HEK293 (cell line): ENCODE measurements at regions not wholly inside any gene's neighbourhood (a gene's known extent, or its start where the extent isn't known, plus 50 kb on each side); places are given as distances from the start of the nearest gene placed in this dataset.

Experiments used
- CTCF ChIA-PET: fragments of 350-600 bp; formaldehyde crosslinking; extraction: SDS; loops from one replicate; lab custom pipeline; 2021; ENCODE audit warnings: antibody characterized with exemption; lab: Yijun Ruan, JAX
- POLR2A ChIA-PET: fragments of 300-600 bp; formaldehyde crosslinking; extraction: SDS; loops from one replicate; lab custom pipeline; 2020; ENCODE audit warnings: antibody characterized with exemption, inconsistent platforms; lab: Yijun Ruan, JAX
- H3K27ac ChIP-seq: fragments of 200-500 bp; sonication (Bioruptor generic); 2 replicates; pipeline ENCODE4 v1.5.1; 2014; ENCODE audit warnings: low read depth, low read length, control low read depth, inconsistent platforms; ENCODE audit errors: extremely low read depth
- H3K36me3 ChIP-seq, 2 experiments: fragments of 200-500 bp in 1 of 2; sonication (Bioruptor generic) in 1 of 2; 1 replicate in 1 of 2; 2 replicates in 1 of 2; pipeline ENCODE4 v1.5.1; 2014 to 2017; ENCODE audit warnings: inconsistent platforms in 2 of 2, low read length in 2 of 2; ENCODE audit not compliant: control insufficient read depth in 2 of 2, insufficient read depth in 1 of 2
- H3K4me1 ChIP-seq: fragments of 200-500 bp; sonication (Bioruptor generic); 2 replicates; pipeline ENCODE4 v1.5.1; 2014; ENCODE audit warnings: mild to moderate bottlenecking, low read length, inconsistent platforms; ENCODE audit not compliant: control insufficient read depth, insufficient read depth
- H3K4me3 ChIP-seq: 2 replicates; pipeline ENCODE4 v1.5.1; 2011; ENCODE audit warnings: low read depth, mild to moderate bottlenecking, control low read depth, low read length, moderate library complexity
- H3K9me3 ChIP-seq: fragments of 200-500 bp; sonication (Bioruptor generic); 2 replicates; pipeline ENCODE4 v1.5.1; 2014; ENCODE audit warnings: low read depth, low read length, inconsistent platforms; ENCODE audit not compliant: control insufficient read depth, insufficient read depth
- GLI2 ChIP-seq: fragments of 450-650 bp; formaldehyde crosslinking; IDR thresholded peaks from 2 replicates; pipeline ENCODE4; 2017; ENCODE audit warnings: missing biosample characterization, missing genetic modification characterization, low read depth, borderline replicate concordance
- KLF9 ChIP-seq: fragments of 450-650 bp; formaldehyde crosslinking; IDR thresholded peaks from 2 replicates; pipeline ENCODE4 v1.5.1; 2016; ENCODE audit warnings: missing biosample characterization, missing genetic modification characterization, low read depth
- MEIS1 ChIP-seq: sonication (generic); formaldehyde crosslinking; IDR thresholded peaks from 2 replicates; pipeline ENCODE4 v1.8.1; 2022; ENCODE audit warnings: missing genetic modification reagents, mild to moderate bottlenecking, borderline replicate concordance
- ZBTB48 ChIP-seq: fragments of 450-650 bp; formaldehyde crosslinking; IDR thresholded peaks from 2 replicates; pipeline ENCODE4 v1.5.1; 2016; ENCODE audit warnings: missing biosample characterization, missing genetic modification characterization
- ZFHX2 ChIP-seq: fragments of 450-650 bp; formaldehyde crosslinking; conservative IDR thresholded peaks from 2 replicates; pipeline ENCODE4 v1.5.1; 2016; ENCODE audit warnings: missing biosample characterization, missing genetic modification characterization
- ZFP3 ChIP-seq: fragments of 450-650 bp; formaldehyde crosslinking; IDR thresholded peaks from 2 replicates; pipeline ENCODE4 v1.5.1; 2016; ENCODE audit warnings: low read depth, missing biosample characterization, missing genetic modification characterization
- ZFP69B ChIP-seq: fragments of 450-650 bp; formaldehyde crosslinking; IDR thresholded peaks from 2 replicates; pipeline ENCODE4 v1.5.1; 2016; ENCODE audit warnings: missing biosample characterization, missing genetic modification characterization
- ZNF19 ChIP-seq: fragments of 450-650 bp; formaldehyde crosslinking; IDR thresholded peaks from 2 replicates; pipeline ENCODE4; 2016; ENCODE audit warnings: missing biosample characterization, missing genetic modification characterization, low read depth
- ZNF510 ChIP-seq: fragments of 450-650 bp; formaldehyde crosslinking; IDR thresholded peaks from 2 replicates; pipeline ENCODE4 v1.5.1; 2018; ENCODE audit warnings: mild to moderate bottlenecking, missing genetic modification characterization, missing biosample characterization; ENCODE audit not compliant: insufficient replicate concordance
- ZNF521 ChIP-seq: fragments of 450-650 bp; formaldehyde crosslinking; IDR thresholded peaks from 2 replicates; pipeline ENCODE4 v1.5.1; 2017; ENCODE audit warnings: missing biosample characterization, mild to moderate bottlenecking, missing genetic modification characterization
- ZNF585B ChIP-seq: fragments of 450-650 bp; formaldehyde crosslinking; IDR thresholded peaks from 2 replicates; pipeline ENCODE4 v1.5.1; 2016; ENCODE audit warnings: missing biosample characterization, missing genetic modification characterization
- ZNF596 ChIP-seq: fragments of 450-650 bp; IDR thresholded peaks from 2 replicates; pipeline ENCODE4 v1.5.0; 2018; ENCODE audit warnings: missing biosample characterization, mild to moderate bottlenecking, missing genetic modification characterization, moderate library complexity
- ZNF76 ChIP-seq: fragments of 450-650 bp; formaldehyde crosslinking; IDR thresholded peaks from 2 replicates; pipeline ENCODE4; 2016; ENCODE audit warnings: low read depth, missing biosample characterization, missing genetic modification characterization, borderline replicate concordance
- TF ChIP-seq, protein P1 (sequence below): fragments of 450-650 bp; formaldehyde crosslinking; IDR thresholded peaks from 2 replicates; pipeline ENCODE4 v1.5.1; 2017; ENCODE audit warnings: missing biosample characterization, missing genetic modification characterization
- TF ChIP-seq, protein P2 (sequence below): fragments of 450-650 bp; formaldehyde crosslinking; IDR thresholded peaks from 2 replicates; pipeline ENCODE4 v1.5.1; 2016; ENCODE audit warnings: missing biosample characterization, missing genetic modification characterization
- TF ChIP-seq, protein P3 (sequence below): fragments of 450-650 bp; formaldehyde crosslinking; IDR thresholded peaks from 2 replicates; pipeline ENCODE4 v1.5.1; 2016; ENCODE audit warnings: missing biosample characterization, missing genetic modification characterization
- TF ChIP-seq, protein P4 (sequence below): fragments of 450-650 bp; formaldehyde crosslinking; IDR thresholded peaks from 2 replicates; pipeline ENCODE4 v1.5.1; 2016; ENCODE audit warnings: missing biosample characterization, missing genetic modification characterization

DNA sequence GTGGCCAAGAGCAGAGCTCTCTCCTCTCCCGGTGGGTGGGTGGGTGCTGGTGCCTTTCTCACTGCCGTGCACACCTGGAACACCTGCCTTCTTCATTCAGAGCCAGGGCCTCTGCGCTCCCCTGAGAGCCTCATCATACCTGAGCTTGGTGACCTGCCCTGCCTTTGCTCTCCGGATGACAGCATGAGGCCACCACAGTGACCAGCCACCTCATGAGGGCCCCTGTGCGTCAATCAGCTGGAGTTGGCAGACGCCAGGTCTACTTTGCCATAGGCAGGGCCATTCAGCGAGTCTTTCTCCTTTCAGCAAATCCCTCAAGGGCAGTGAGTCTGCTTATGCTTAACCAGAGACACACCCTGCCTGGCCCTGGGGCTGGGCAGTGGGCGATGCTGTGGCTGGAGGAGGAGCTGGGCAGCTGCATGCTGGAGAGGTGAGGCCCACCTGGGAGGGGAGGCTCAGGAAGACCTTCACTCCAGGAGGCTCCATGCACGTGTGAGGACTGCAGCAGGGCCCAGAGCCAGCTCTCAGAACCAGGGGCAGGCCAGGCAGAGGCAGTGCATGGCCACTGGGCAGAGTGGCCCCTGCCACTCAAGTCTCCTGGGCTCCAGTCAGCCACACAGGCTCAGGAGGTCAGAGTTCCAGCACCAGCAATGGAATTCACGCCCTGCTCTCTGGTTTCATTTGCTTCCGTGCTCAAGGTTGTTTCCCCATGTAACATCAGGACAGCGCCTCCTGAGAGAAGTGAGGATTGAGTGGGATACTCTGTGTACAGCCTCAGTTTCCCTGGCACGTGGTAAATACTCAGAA lies 417.5 kb upstream of the MYT1L start (continued):
- no peak for TF ChIP-seq KLF9 (tag by site-specific recombination)
- TF ChIP-seq MEIS1, result no peak

DNA sequence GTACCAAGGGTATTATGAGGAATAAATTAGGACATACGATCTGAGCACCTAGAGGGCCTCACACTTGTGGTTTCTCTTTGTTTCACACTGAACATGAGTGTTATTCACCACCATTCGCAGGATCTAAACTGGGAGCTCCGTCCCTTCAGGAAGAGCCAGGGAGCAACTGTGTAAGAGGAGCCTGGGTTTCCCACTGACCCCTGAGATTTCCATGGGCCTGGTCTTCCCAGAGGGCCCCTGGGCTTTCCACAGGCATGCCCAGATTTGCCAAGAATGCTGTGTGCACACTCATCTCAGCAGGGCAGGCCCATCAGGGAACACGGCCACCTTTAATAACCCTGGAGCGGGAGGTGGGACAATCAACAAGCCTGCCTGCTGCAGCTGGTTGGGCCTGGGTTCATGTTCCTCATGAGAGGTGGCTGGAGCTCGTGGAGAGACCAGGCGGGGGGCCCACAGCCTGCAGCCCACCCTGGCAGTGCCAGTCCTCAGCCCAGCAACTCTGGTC lies 416.8 kb upstream of the MYT1L start:
- no peaks in the 10 kb centered on the region for H3K4me1 ChIP-seq
- no peaks in the 10 kb centered on the region for H3K9me3 ChIP-seq
- TF ChIP-seq ZNF510 (tag by site-specific recombination) (no peak), ZNF76 (tag by site-specific recombination) (no peak)
- ChIA-PET POLR2A (no interaction called here), CTCF (no interaction called here)
- no peaks in the 10 kb centered on the region for H3K36me3 ChIP-seq
- H3K27ac ChIP-seq, result no peak overlapping the region
- H3K4me3 ChIP-seq, result no peak overlapping the region

DNA sequence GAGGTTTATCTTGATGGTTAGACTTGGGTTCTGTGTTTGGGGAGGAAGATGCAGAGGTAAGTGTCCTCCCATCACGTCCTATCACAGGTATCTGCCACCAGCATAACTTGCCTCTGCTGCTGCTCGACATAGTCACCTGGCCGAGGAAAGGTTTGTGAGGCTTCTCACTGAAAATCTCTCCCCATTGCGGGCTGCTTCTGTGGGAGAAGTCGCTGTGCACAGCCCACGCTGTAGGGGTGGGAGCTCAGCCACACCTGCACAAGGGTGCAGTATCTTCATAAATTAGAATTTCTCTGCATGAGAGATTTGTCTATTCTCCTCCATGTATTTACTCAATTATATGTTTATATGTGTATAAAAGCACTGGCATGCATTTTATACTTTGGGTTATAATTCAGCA lies 415.7 kb upstream of the MYT1L start:
- Histone ChIP-seq H3K36me3 (no peaks in the 10 kb centered on the region), H3K9me3 (no peaks in the 10 kb centered on the region), H3K27ac (no peak overlapping the region), H3K4me1 (no peaks in the 10 kb centered on the region), H3K4me3 (no peak overlapping the region)
- ChIA-PET CTCF (interaction anchor here (0.6 kb wide), 1 partner anchor 254 kb away, joined by 3 read pairs; no protein-coding TSS in a partner anchor), POLR2A (no interaction called here)
- no peak for TF ChIP-seq ZFP3 (tag by site-specific recombination)
- TF ChIP-seq ZFHX2 (tag by site-specific recombination), result no peak

DNA sequence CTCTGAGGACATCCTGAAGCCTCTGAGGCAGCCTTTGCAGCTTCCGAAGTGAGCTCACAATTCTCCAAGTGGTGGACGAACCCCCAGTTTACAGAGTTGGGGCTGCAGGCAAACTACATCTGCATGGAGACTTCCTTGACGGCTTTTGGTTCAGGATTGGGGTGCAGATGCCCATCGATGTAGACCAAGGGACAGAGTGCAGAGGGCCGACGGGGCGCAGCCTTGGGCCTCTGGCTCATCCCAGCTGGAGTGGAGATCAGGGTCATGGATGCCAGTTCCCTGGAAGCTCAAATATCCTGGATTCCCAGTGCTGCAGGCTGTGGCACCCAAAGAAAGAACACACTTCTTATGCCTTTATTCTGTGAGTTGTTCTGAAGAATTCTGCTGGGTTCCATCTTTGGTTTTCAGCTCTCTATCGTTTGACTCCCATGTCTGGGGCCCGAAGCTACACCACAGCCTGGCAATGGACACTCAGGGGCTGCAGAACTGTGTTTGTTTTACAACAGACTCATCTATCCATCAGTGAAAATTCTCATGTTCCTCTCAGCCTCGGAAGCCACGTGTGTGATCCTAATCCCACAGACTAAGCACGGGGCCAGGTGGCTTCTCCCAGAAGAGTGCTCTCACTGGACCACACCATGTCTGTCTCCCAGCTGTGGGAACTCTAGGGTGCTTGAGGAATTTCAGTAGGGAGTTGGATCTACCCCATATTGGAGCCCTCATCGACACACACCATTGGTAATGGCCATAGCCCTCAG lies 414.1 kb upstream of the MYT1L start:
- Histone ChIP-seq H3K9me3 (no peaks in the 10 kb centered on the region), H3K4me1 (no peaks in the 10 kb centered on the region), H3K4me3 (no peak overlapping the region), H3K36me3 (no peaks in the 10 kb centered on the region), H3K27ac (no peak overlapping the region)
- POLR2A ChIA-PET, result no interaction called here
- CTCF ChIA-PET, result no interaction called here
- TF ChIP-seq ZNF19 (tag by site-specific recombination) (no peak), ZBTB48 (no peak), ZFP69B (tag by site-specific recombination) (no peak), GLI2 (no peak), ZNF596 (tag by site-specific recombination) (no peak), ZNF521 (tag by site-specific recombination) (no peak), ZNF585B (tag by site-specific recombination) (no peak)
- TF ChIP-seq, protein P1, sequence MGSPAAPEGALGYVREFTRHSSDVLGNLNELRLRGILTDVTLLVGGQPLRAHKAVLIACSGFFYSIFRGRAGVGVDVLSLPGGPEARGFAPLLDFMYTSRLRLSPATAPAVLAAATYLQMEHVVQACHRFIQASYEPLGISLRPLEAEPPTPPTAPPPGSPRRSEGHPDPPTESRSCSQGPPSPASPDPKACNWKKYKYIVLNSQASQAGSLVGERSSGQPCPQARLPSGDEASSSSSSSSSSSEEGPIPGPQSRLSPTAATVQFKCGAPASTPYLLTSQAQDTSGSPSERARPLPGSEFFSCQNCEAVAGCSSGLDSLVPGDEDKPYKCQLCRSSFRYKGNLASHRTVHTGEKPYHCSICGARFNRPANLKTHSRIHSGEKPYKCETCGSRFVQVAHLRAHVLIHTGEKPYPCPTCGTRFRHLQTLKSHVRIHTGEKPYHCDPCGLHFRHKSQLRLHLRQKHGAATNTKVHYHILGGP (tag by site-specific recombination), result no peak
- TF ChIP-seq, protein P2, sequence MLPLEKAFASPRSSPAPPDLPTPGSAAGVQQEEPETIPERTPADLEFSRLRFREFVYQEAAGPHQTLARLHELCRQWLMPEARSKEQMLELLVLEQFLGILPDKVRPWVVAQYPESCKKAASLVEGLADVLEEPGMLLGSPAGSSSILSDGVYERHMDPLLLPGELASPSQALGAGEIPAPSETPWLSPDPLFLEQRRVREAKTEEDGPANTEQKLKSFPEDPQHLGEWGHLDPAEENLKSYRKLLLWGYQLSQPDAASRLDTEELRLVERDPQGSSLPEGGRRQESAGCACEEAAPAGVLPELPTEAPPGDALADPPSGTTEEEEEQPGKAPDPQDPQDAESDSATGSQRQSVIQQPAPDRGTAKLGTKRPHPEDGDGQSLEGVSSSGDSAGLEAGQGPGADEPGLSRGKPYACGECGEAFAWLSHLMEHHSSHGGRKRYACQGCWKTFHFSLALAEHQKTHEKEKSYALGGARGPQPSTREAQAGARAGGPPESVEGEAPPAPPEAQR (tag by site-specific recombination), result no peak
- TF ChIP-seq, protein P3, sequence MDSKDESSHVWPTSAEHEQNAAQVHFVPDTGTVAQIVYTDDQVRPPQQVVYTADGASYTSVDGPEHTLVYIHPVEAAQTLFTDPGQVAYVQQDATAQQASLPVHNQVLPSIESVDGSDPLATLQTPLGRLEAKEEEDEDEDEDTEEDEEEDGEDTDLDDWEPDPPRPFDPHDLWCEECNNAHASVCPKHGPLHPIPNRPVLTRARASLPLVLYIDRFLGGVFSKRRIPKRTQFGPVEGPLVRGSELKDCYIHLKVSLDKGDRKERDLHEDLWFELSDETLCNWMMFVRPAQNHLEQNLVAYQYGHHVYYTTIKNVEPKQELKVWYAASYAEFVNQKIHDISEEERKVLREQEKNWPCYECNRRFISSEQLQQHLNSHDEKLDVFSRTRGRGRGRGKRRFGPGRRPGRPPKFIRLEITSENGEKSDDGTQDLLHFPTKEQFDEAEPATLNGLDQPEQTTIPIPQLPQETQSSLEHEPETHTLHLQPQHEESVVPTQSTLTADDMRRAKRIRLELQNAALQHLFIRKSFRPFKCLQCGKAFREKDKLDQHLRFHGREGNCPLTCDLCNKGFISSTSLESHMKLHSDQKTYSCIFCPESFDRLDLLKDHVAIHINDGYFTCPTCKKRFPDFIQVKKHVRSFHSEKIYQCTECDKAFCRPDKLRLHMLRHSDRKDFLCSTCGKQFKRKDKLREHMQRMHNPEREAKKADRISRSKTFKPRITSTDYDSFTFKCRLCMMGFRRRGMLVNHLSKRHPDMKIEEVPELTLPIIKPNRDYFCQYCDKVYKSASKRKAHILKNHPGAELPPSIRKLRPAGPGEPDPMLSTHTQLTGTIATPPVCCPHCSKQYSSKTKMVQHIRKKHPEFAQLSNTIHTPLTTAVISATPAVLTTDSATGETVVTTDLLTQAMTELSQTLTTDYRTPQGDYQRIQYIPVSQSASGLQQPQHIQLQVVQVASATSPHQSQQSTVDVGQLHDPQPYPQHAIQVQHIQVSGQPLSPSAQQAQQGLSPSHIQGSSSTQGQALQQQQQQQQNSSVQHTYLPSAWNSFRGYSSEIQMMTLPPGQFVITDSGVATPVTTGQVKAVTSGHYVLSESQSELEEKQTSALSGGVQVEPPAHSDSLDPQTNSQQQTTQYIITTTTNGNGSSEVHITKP (tag by site-specific recombination), result no peak
- TF ChIP-seq, protein P4, sequence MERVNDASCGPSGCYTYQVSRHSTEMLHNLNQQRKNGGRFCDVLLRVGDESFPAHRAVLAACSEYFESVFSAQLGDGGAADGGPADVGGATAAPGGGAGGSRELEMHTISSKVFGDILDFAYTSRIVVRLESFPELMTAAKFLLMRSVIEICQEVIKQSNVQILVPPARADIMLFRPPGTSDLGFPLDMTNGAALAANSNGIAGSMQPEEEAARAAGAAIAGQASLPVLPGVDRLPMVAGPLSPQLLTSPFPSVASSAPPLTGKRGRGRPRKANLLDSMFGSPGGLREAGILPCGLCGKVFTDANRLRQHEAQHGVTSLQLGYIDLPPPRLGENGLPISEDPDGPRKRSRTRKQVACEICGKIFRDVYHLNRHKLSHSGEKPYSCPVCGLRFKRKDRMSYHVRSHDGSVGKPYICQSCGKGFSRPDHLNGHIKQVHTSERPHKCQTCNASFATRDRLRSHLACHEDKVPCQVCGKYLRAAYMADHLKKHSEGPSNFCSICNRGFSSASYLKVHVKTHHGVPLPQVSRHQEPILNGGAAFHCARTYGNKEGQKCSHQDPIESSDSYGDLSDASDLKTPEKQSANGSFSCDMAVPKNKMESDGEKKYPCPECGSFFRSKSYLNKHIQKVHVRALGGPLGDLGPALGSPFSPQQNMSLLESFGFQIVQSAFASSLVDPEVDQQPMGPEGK (tag by site-specific recombination), result no peak
